GM12878 (cell line): ENCODE measurements at regions not wholly inside any gene's neighbourhood (a gene's known extent, or its start where the extent isn't known, plus 50 kb on each side); places are given as distances from the start of the nearest gene placed in this dataset.

Experiments
- ATAC-seq: fragments of 200-7000 bp; cut with Tn5 transposase; 3 replicates; pipeline ENCODE4 v1.9.1; 2020; ENCODE audit warnings: mild to moderate bottlenecking, moderate library complexity
- BruUV-seq: library from RNA; stranded (reverse); fragments of 400-500 nt; replicated peaks from 2 replicates; lab custom pipeline; 2021; lab: Mats Ljungman, UMichigan
- CTCF ChIA-PET: fragments of 300-600 bp; sonication (Branson Sonifier 250); formaldehyde crosslinking; extraction: SDS; loops from one replicate; lab custom pipeline; 2021; ENCODE audit warnings: inconsistent platforms; lab: Yijun Ruan, JAX
- POLR2A ChIA-PET: fragments of 350-600 bp; formaldehyde crosslinking; extraction: SDS; loops from one replicate; lab custom pipeline; 2021; ENCODE audit warnings: inconsistent platforms; lab: Charles Lee
- RAD21 ChIA-PET: fragments of 300-600 bp; sonication (Branson Sonifier 250); formaldehyde crosslinking; loops from one replicate; lab custom pipeline; 2023; ENCODE audit warnings: antibody characterized with exemption; ENCODE audit not compliant: unreplicated experiment; lab: Charles Lee
- SMC1A ChIA-PET: fragments of 300-600 bp; sonication (Branson Sonifier 250); formaldehyde crosslinking; loops from one replicate; lab custom pipeline; 2023; ENCODE audit not compliant: unreplicated experiment, uncharacterized antibody; lab: Charles Lee
- DNase-seq: peaks from one replicate; pipeline ENCODE4 v3.0.0-alpha.2; 2011; ENCODE audit warnings: low read depth, low spot score
- FAIRE-seq: peaks from 3 replicates; lab custom pipeline; 2011; peaks lifted over from hg19 to GRCh38; lab: Jason Lieb, UNC
- H2AFZ ChIP-seq: 2 replicates; pipeline ENCODE4 v1.6.0; 2011; ENCODE audit warnings: low read depth, low read length, control low read depth; ENCODE audit not compliant: control insufficient read depth
- H3K27ac ChIP-seq: 2 replicates; pipeline ENCODE4 v1.5.1; 2011; ENCODE audit warnings: control low read depth; ENCODE audit not compliant: control insufficient read depth, insufficient read depth
- H3K27me3 ChIP-seq, 2 experiments: replicated peaks in 1 of 2; 2 replicates each; pipeline versions ENCODE4 v1.6.0 to v1.6.1; 2011; ENCODE audit warnings: low read length in 1 of 2; ENCODE audit not compliant: control insufficient read depth in 2 of 2, insufficient read depth in 2 of 2
- H3K36me3 ChIP-seq, 2 experiments: 2 replicates each; pipeline ENCODE4 v1.5.1; 2011; ENCODE audit warnings: low read length in 1 of 2; ENCODE audit not compliant: control insufficient read depth in 2 of 2, insufficient read depth in 2 of 2
- H3K4me1 ChIP-seq: 2 replicates; pipeline ENCODE4 v1.6.1; 2011; ENCODE audit warnings: mild to moderate bottlenecking, low read length, moderate library complexity, mixed read lengths; ENCODE audit not compliant: control insufficient read depth, insufficient read depth
- H3K4me2 ChIP-seq: 2 replicates; pipeline ENCODE4 v1.6.0; 2011; ENCODE audit warnings: control low read depth; ENCODE audit not compliant: control insufficient read depth, insufficient read depth
- H3K4me3 ChIP-seq: fragments of 200-600 bp; sonication (generic); 2 replicates; pipeline ENCODE4 v1.5.1; 2016
- H3K79me2 ChIP-seq: 2 replicates; pipeline ENCODE4 v1.6.0; 2011; ENCODE audit warnings: low read length; ENCODE audit not compliant: control insufficient read depth, insufficient read depth
- H3K9ac ChIP-seq: 2 replicates; pipeline ENCODE4 v1.8.0; 2011; ENCODE audit warnings: low read length, control low read depth, mixed read lengths; ENCODE audit not compliant: control insufficient read depth, insufficient read depth
- H3K9me3 ChIP-seq: replicated peaks from 3 replicates; pipeline ENCODE4 v1.5.1; 2011; ENCODE audit warnings: mild to moderate bottlenecking, low read length; ENCODE audit not compliant: control insufficient read depth, insufficient read depth
- H4K20me1 ChIP-seq: 2 replicates; pipeline ENCODE4 v1.6.0; 2011; ENCODE audit not compliant: control insufficient read depth, insufficient read depth
- BCL11A ChIP-seq: IDR thresholded peaks from 2 replicates; pipeline ENCODE4 v1.6.1; 2011; ENCODE audit warnings: low read depth, low read length
- CTCF ChIP-seq, 3 experiments: IDR thresholded peaks in 2 of 3; conservative IDR thresholded peaks in 1 of 3; 2 replicates each; pipeline ENCODE4 v1.5.1; 2011; ENCODE audit warnings: low read depth in 3 of 3, low read length in 3 of 3, mild to moderate bottlenecking in 3 of 3, control low read depth in 2 of 3, moderate library complexity in 2 of 3, inconsistent platforms in 1 of 3, mixed read lengths in 1 of 3; ENCODE audit not compliant: control insufficient read depth in 2 of 3, insufficient read depth in 1 of 3; ENCODE audit errors: extremely low read depth in 1 of 3
- E2F4 ChIP-seq: IDR thresholded peaks from 2 replicates; pipeline ENCODE4 v1.6.1; 2012; ENCODE audit warnings: low read depth, low read length, improper control_type of control experiment
- GATAD2B ChIP-seq: fragments of 450-650 bp; conservative IDR thresholded peaks from 2 replicates; pipeline ENCODE4 v1.6.1; 2017; ENCODE audit warnings: low read depth, mild to moderate bottlenecking, moderate library complexity
- MAX ChIP-seq: IDR thresholded peaks from 2 replicates; pipeline ENCODE4 v1.6.1; 2012; ENCODE audit warnings: low read depth, low read length, improper control_type of control experiment
- MEF2B ChIP-seq: fragments of 450-650 bp; IDR thresholded peaks from 2 replicates; pipeline ENCODE4 v1.6.1; 2018; ENCODE audit warnings: mild to moderate bottlenecking, moderate library complexity; ENCODE audit not compliant: partially characterized antibody, poor library complexity, severe bottlenecking
- NFYA ChIP-seq: IDR thresholded peaks from 2 replicates; pipeline ENCODE4 v1.6.1; 2011; ENCODE audit warnings: low read depth, mild to moderate bottlenecking, low read length, improper control_type of control experiment, borderline replicate concordance
- SUPT20H ChIP-seq: IDR thresholded peaks from 2 replicates; pipeline ENCODE4 v1.6.1; 2011; ENCODE audit warnings: low read depth, mild to moderate bottlenecking, low read length, moderate library complexity, borderline replicate concordance; ENCODE audit not compliant: control insufficient read depth
- TCF12 ChIP-seq: IDR thresholded peaks from 2 replicates; pipeline ENCODE4 v1.6.1; 2011; ENCODE audit warnings: low read depth, mild to moderate bottlenecking, low read length
- ZBED1 ChIP-seq: IDR thresholded peaks from 2 replicates; pipeline ENCODE4 v1.6.1; 2016; ENCODE audit warnings: borderline replicate concordance
- ZBTB11 ChIP-seq: fragments of 450-650 bp; formaldehyde crosslinking; IDR thresholded peaks from 2 replicates; pipeline ENCODE4 v1.5.0; 2022; ENCODE audit warnings: mild to moderate bottlenecking, missing genetic modification characterization
- ZNF687 ChIP-seq: fragments of 450-650 bp; IDR thresholded peaks from 2 replicates; pipeline ENCODE4 v1.6.1; 2017; ENCODE audit warnings: mild to moderate bottlenecking, moderate library complexity
- WGBS: methylation state at CpG from one replicate; pipeline ENCODE4 v1.1.6; 2016; ENCODE audit warnings: low lambda C conversion rate; ENCODE audit not compliant: insufficient replicate concordance, insufficient coverage; ENCODE audit errors: missing lambda C conversion rate; 5-methylcytosine and 5-hydroxymethylcytosine counted together
- in situ Hi-C: fragments of 300-500 bp; cut with MboI; formaldehyde crosslinking; loops from 9 replicates; pipeline ENCODE4 v1.14.3; 2018; ENCODE audit warnings: mixed read lengths
- intact Hi-C: fragments of 100-400 bp; cut with micrococcal nuclease; formaldehyde crosslinking; loops from one replicate; pipeline ENCODE4 v1.14.2; 2022; ENCODE audit not compliant: unreplicated experiment

GRCh38 chr2:104444392-104444791, 409.5 kb upstream of the POU3F3 start (continued):
- TF ChIP-seq E2F4 = no peak
- TF ChIP-seq ZBTB11 = no peak
- TF ChIP-seq, all 136 proteins: peak for 0

- FAIRE-seq (no peak), DNase-seq (no peak), ATAC-seq (no peak)
- H3K9ac ChIP-seq = no peak overlapping the region
- no peaks in the 10 kb centered on the region for H4K20me1 ChIP-seq
- no peak overlapping the region for H2AFZ ChIP-seq
- ChIA-PET CTCF (interaction anchor here (1.5 kb wide), 2 partner anchors 10 to 29 kb away, joined by 4 to 5 read pairs; no protein-coding TSS in a partner anchor), RAD21 (no interaction called here), SMC1A (interaction anchor here (1.6 kb wide), 1 partner anchor 10 kb away, joined by 4 read pairs; no protein-coding TSS in a partner anchor), POLR2A (no interaction called here)
- no peaks in the 10 kb centered on the region for H3K4me1 ChIP-seq
- intact Hi-C loops (no loop called here), in situ Hi-C loops (no loop called here)
- H3K79me2 ChIP-seq = no peaks in the 10 kb centered on the region
- no peaks in the 10 kb centered on the region for H3K36me3 ChIP-seq
- WGBS = 17% methylated on average over 3 of the region's 3 CpGs
- no peak overlapping the region for H3K4me2 ChIP-seq
- no TSS peak for BruUV-seq
- H3K27ac ChIP-seq = no peak overlapping the region
- no peaks in the 10 kb centered on the region for H3K27me3 ChIP-seq
- no peaks in the 10 kb centered on the region for H3K9me3 ChIP-seq
- H3K4me3 ChIP-seq = no peak overlapping the region
- TF ChIP-seq ZBED1 (no peak), BCL11A (no peak), TCF12 (no peak), CTCF (IDR thresholded peaks at IDR 0.05 in 2 of 3, conservative IDR thresholded peaks at IDR 0.05 in 1 of 3; ENCODE audit: control insufficient read depth in 2 of 3, extremely low read depth in 1 of 3, insufficient read depth in 1 of 3, low read depth in 3 of 3, low read length in 3 of 3) (no peak), SUPT20H (no peak), MEF2B (no peak), GATAD2B (no peak), NFYA (no peak), ZNF687 (no peak), MAX (no peak)
Measured at GRCh38 chr2:104444889-104445288, 409.0 kb upstream of the POU3F3 start.
